ENCODE measurements at regions not wholly inside any gene's neighbourhood (a gene's known extent, or its start where the extent isn't known, plus 50 kb on each side); places are given as distances from the start of the nearest gene placed in this dataset.

- FAIRE-seq (no peak), DNase-seq (ENCODE audit: low read depth, low spot score) (no peak)
- no peak for TF ChIP-seq EZH2 (IDR thresholded peaks at IDR 0.05; ENCODE audit: low read length)
- no peak for TF ChIP-seq CTCF (optimal IDR thresholded peaks at IDR 0.05 in 1 of 3, IDR thresholded peaks at IDR 0.05 in 1 of 3, conservative IDR thresholded peaks at IDR 0.05 in 1 of 3; ENCODE audit: extremely low read depth in 1 of 3, insufficient read depth in 2 of 3, low read length in 3 of 3)
- dilution Hi-C loops (cut with MboI; ENCODE audit: extremely low pct_ligation_motif_present, low sequenced_read_pairs), result no loop called here
- no peaks in the 10 kb centered on the region for H3K79me2 ChIP-seq (ENCODE audit: control insufficient read depth, insufficient read depth, low read length)
- no peaks in the 10 kb centered on the region for H3K36me3 ChIP-seq (ENCODE audit: control insufficient read depth in 2 of 2, extremely low read depth in 1 of 2, insufficient read depth in 2 of 2, low read length in 2 of 2)
- no peaks in the 10 kb centered on the region for H3K9me3 ChIP-seq (ENCODE audit: control insufficient read depth, low read depth, low read length)
- no peak overlapping the region for H3K4me2 ChIP-seq (ENCODE audit: control insufficient read depth, extremely low read depth, insufficient read depth, low read depth, low read length)
- no peak overlapping the region for H3K4me3 ChIP-seq (ENCODE audit: control insufficient read depth in 2 of 3, extremely low read depth in 1 of 3, insufficient read depth in 2 of 3, low read depth in 1 of 3, low read length in 3 of 3)
- H3K9me1 ChIP-seq (ENCODE audit: control insufficient read depth, extremely low read depth, insufficient read depth, low read length), result no peaks in the 10 kb centered on the region
- no peaks in the 10 kb centered on the region for H4K20me1 ChIP-seq (ENCODE audit: control insufficient read depth, extremely low read depth, insufficient read depth, low read length)
- no peak overlapping the region for H3K27ac ChIP-seq (ENCODE audit: control insufficient read depth, insufficient read depth, low read length)
- H3K4me1 ChIP-seq (ENCODE audit: control insufficient read depth, extremely low read depth, insufficient read depth, low read length), result no peaks in the 10 kb centered on the region
- H3K27me3 ChIP-seq (ENCODE audit: control insufficient read depth, extremely low read depth, insufficient read depth, low read length), result no peaks in the 10 kb centered on the region
- H3K9ac ChIP-seq (ENCODE audit: control insufficient read depth, extremely low read depth, insufficient read depth, low read length), result no peak overlapping the region
- no peak overlapping the region for H2AFZ ChIP-seq (ENCODE audit: control insufficient read depth, low read length)
Measured at GRCh38 chr3:104005815-104006214, 1360.9 kb upstream of the ALCAM start.

- H3K9me3 ChIP-seq (ENCODE audit: control insufficient read depth, low read depth, low read length), result no peaks in the 10 kb centered on the region
- H4K20me1 ChIP-seq (ENCODE audit: control insufficient read depth, extremely low read depth, insufficient read depth, low read length), result no peaks in the 10 kb centered on the region
- H3K27me3 ChIP-seq (ENCODE audit: control insufficient read depth, extremely low read depth, insufficient read depth, low read length), result no peaks in the 10 kb centered on the region
- no peak for FAIRE-seq
- no peaks in the 10 kb centered on the region for H3K79me2 ChIP-seq (ENCODE audit: control insufficient read depth, insufficient read depth, low read length)
- TF ChIP-seq EZH2 (IDR thresholded peaks at IDR 0.05; ENCODE audit: low read length), result no peak
- TF ChIP-seq CTCF (optimal IDR thresholded peaks at IDR 0.05 in 1 of 3, IDR thresholded peaks at IDR 0.05 in 1 of 3, conservative IDR thresholded peaks at IDR 0.05 in 1 of 3; ENCODE audit: extremely low read depth in 1 of 3, insufficient read depth in 2 of 3, low read length in 3 of 3), result no peak
- no peak for DNase-seq (ENCODE audit: low read depth, low spot score)
- dilution Hi-C loops (cut with MboI; ENCODE audit: extremely low pct_ligation_motif_present, low sequenced_read_pairs), result no loop called here
- H2AFZ ChIP-seq (ENCODE audit: control insufficient read depth, low read length), result no peak overlapping the region
- H3K27ac ChIP-seq (ENCODE audit: control insufficient read depth, insufficient read depth, low read length), result no peak overlapping the region
- no peak overlapping the region for H3K4me2 ChIP-seq (ENCODE audit: control insufficient read depth, extremely low read depth, insufficient read depth, low read depth, low read length)
- H3K9ac ChIP-seq (ENCODE audit: control insufficient read depth, extremely low read depth, insufficient read depth, low read length), result no peak overlapping the region
- no peaks in the 10 kb centered on the region for H3K4me1 ChIP-seq (ENCODE audit: control insufficient read depth, extremely low read depth, insufficient read depth, low read length)
- H3K9me1 ChIP-seq (ENCODE audit: control insufficient read depth, extremely low read depth, insufficient read depth, low read length), result no peaks in the 10 kb centered on the region
- no peaks in the 10 kb centered on the region for H3K36me3 ChIP-seq (ENCODE audit: control insufficient read depth in 2 of 2, extremely low read depth in 1 of 2, insufficient read depth in 2 of 2, low read length in 2 of 2)
- no peak overlapping the region for H3K4me3 ChIP-seq (ENCODE audit: control insufficient read depth in 2 of 3, extremely low read depth in 1 of 3, insufficient read depth in 2 of 3, low read depth in 1 of 3, low read length in 3 of 3)
Measured at GRCh38 chr3:104018541-104018940, 1348.2 kb upstream of the ALCAM start.
